ENCODE measurements at regions not wholly inside any gene's neighbourhood (a gene's known extent, or its start where the extent isn't known, plus 50 kb on each side); places are given as distances from the start of the nearest gene placed in this dataset.

GRCh38 chr6:18062733-18063132 is 59.7 kb downstream of the NHLRC1 start:
- intact Hi-C loops (cut with micrococcal nuclease): no loop called here
- no peaks in the 10 kb centered on the region for H3K36me3 Mint-ChIP-seq
- Histone ChIP-seq H3K27me3 (ENCODE audit: control insufficient read depth, insufficient read depth, low read length) (no peaks in the 10 kb centered on the region), H3K4me3 (ENCODE audit: low read length) (no peak overlapping the region), H3K27ac (ENCODE audit: low read length) (no peak overlapping the region), H3K9me3 (ENCODE audit: control insufficient read depth, insufficient read depth, low read length) (no peaks in the 10 kb centered on the region), H3K4me1 (ENCODE audit: control insufficient read depth, insufficient read depth, low read length) (no peaks in the 10 kb centered on the region), H3K36me3 (ENCODE audit: control insufficient read depth, insufficient read depth, low read length) (no peaks in the 10 kb centered on the region)
- H3K4me1 Mint-ChIP-seq: no peaks in the 10 kb centered on the region
- no peaks in the 10 kb centered on the region for H3K9me3 Mint-ChIP-seq
- no peak overlapping the region for H3K4me3 Mint-ChIP-seq
- DNase-seq: no peak
- H3K27me3 Mint-ChIP-seq (ENCODE audit: low read depth in 2 of 2): peaks cover 0 to 2% of the 10 kb centered on the region in 2 donors
- 89% methylated on average over 1 of the region's 1 CpG for WGBS (ENCODE audit: insufficient coverage)
- H3K27ac Mint-ChIP-seq: no peak overlapping the region
- ATAC-seq: no peak
- no peak for TF ChIP-seq CTCF (IDR thresholded peaks at IDR 0.05)

- Mint-ChIP-seq H3K27me3 (ENCODE audit: low read depth in 2 of 2) (peaks cover 0 to 9% of the 10 kb centered on the region in 2 donors), H3K36me3 (no peaks in the 10 kb centered on the region), H3K9me3 (no peaks in the 10 kb centered on the region), H3K4me3 (no peak overlapping the region), H3K27ac (no peak overlapping the region), H3K4me1 (no peaks in the 10 kb centered on the region)
- no peak for ATAC-seq
- no peak overlapping the region for H3K27ac ChIP-seq (ENCODE audit: low read length)
- intact Hi-C loops (cut with micrococcal nuclease): no loop called here
- no peak for TF ChIP-seq CTCF (IDR thresholded peaks at IDR 0.05)
- no peaks in the 10 kb centered on the region for H3K36me3 ChIP-seq (ENCODE audit: control insufficient read depth, insufficient read depth, low read length)
- H3K27me3 ChIP-seq (ENCODE audit: control insufficient read depth, insufficient read depth, low read length): no peaks in the 10 kb centered on the region
- no peaks in the 10 kb centered on the region for H3K4me1 ChIP-seq (ENCODE audit: control insufficient read depth, insufficient read depth, low read length)
- DNase-seq: no peak
- H3K9me3 ChIP-seq (ENCODE audit: control insufficient read depth, insufficient read depth, low read length): no peaks in the 10 kb centered on the region
- WGBS (ENCODE audit: insufficient coverage): 93% methylated on average over 5 of the region's 5 CpGs
- no peak overlapping the region for H3K4me3 ChIP-seq (ENCODE audit: low read length)
Measured at GRCh38 chr6:18058429-18058828, 64.0 kb downstream of the NHLRC1 start.

- Mint-ChIP-seq H3K27me3 (ENCODE audit: low read depth in 2 of 2) (peaks cover 0 to 6% of the 10 kb centered on the region in 2 donors), H3K27ac (no peak overlapping the region), H3K4me1 (no peaks in the 10 kb centered on the region), H3K9me3 (no peaks in the 10 kb centered on the region), H3K36me3 (no peaks in the 10 kb centered on the region), H3K4me3 (no peak overlapping the region)
- no peak for ATAC-seq
- intact Hi-C loops (cut with micrococcal nuclease): no loop called here
- H3K4me1 ChIP-seq (ENCODE audit: control insufficient read depth, insufficient read depth, low read length): no peaks in the 10 kb centered on the region
- H3K27ac ChIP-seq (ENCODE audit: low read length): no peak overlapping the region
- no peak overlapping the region for H3K4me3 ChIP-seq (ENCODE audit: low read length)
- 94% methylated on average over 4 of the region's 4 CpGs for WGBS (ENCODE audit: insufficient coverage)
- no peaks in the 10 kb centered on the region for H3K27me3 ChIP-seq (ENCODE audit: control insufficient read depth, insufficient read depth, low read length)
- H3K36me3 ChIP-seq (ENCODE audit: control insufficient read depth, insufficient read depth, low read length): no peaks in the 10 kb centered on the region
- DNase-seq: no peak
- no peaks in the 10 kb centered on the region for H3K9me3 ChIP-seq (ENCODE audit: control insufficient read depth, insufficient read depth, low read length)
- TF ChIP-seq CTCF (IDR thresholded peaks at IDR 0.05): no peak
Measured at GRCh38 chr6:18055714-18056382, 66.6 kb downstream of the NHLRC1 start.

- Histone ChIP-seq H3K9me3 (ENCODE audit: control insufficient read depth, insufficient read depth, low read length) (no peaks in the 10 kb centered on the region), H3K27ac (ENCODE audit: low read length) (no peak overlapping the region), H3K4me3 (ENCODE audit: low read length) (no peak overlapping the region), H3K4me1 (ENCODE audit: control insufficient read depth, insufficient read depth, low read length) (no peaks in the 10 kb centered on the region), H3K27me3 (ENCODE audit: control insufficient read depth, insufficient read depth, low read length) (no peaks in the 10 kb centered on the region), H3K36me3 (ENCODE audit: control insufficient read depth, insufficient read depth, low read length) (no peaks in the 10 kb centered on the region)
- ATAC-seq (no peak), DNase-seq (no peak)
- Mint-ChIP-seq H3K27ac (no peak overlapping the region), H3K27me3 (ENCODE audit: low read depth in 2 of 2) (peaks cover 0 to 6% of the 10 kb centered on the region in 2 donors), H3K4me1 (no peaks in the 10 kb centered on the region), H3K36me3 (no peaks in the 10 kb centered on the region), H3K9me3 (no peaks in the 10 kb centered on the region), H3K4me3 (no peak overlapping the region)
- TF ChIP-seq CTCF (IDR thresholded peaks at IDR 0.05): no peak
- intact Hi-C loops (cut with micrococcal nuclease): no loop called here
Measured at GRCh38 chr6:18055098-18055497, 67.4 kb downstream of the NHLRC1 start.

All from natural killer cell (primary cell).